ENCODE measurements at regions not wholly inside any gene's neighbourhood (a gene's known extent, or its start where the extent isn't known, plus 50 kb on each side); places are given as distances from the start of the nearest gene placed in this dataset.

GRCh38 chr12:45536284-45536683 is 193.2 kb upstream of the ARID2 start:
- H3K36me3 ChIP-seq = no peaks in the 10 kb centered on the region
- DNase-seq = no peak
- no peak overlapping the region for H3K27ac ChIP-seq
- H3K4me1 ChIP-seq = peaks cover 12% of the 10 kb centered on the region
- H3K9me3 ChIP-seq (replicated peaks) = peaks cover 6% of the 10 kb centered on the region; the same call in 1 of the 2 replicates
- no peak overlapping the region for H3K4me3 ChIP-seq
- H3K27me3 ChIP-seq = no peaks in the 10 kb centered on the region

- peak; percentile 20 to 73 for DNase-seq
- peaks cover 13% of the 10 kb centered on the region for H3K4me1 ChIP-seq
- no peak overlapping the region for H3K4me3 ChIP-seq
- no peaks in the 10 kb centered on the region for H3K9me3 ChIP-seq (replicated peaks)
- peak overlapping the region; percentile 0; the same call in 1 of the 2 replicates for H3K27ac ChIP-seq
- no peaks in the 10 kb centered on the region for H3K27me3 ChIP-seq
- no peaks in the 10 kb centered on the region for H3K36me3 ChIP-seq
Measured at GRCh38 chr12:45540661-45541341, 188.7 kb upstream of the ARID2 start.

- H3K27me3 ChIP-seq = no peaks in the 10 kb centered on the region
- DNase-seq = peak; percentile 66 to 89
- no peak overlapping the region for H3K4me3 ChIP-seq
- H3K4me1 ChIP-seq = peaks cover 13% of the 10 kb centered on the region
- H3K27ac ChIP-seq = no peak overlapping the region
- H3K9me3 ChIP-seq (replicated peaks) = no peaks in the 10 kb centered on the region
- H3K36me3 ChIP-seq = no peaks in the 10 kb centered on the region
Measured at GRCh38 chr12:45543887-45544286, 185.6 kb upstream of the ARID2 start.

GRCh38 chr12:45546545-45546944 is 183.0 kb upstream of the ARID2 start:
- no peak overlapping the region for H3K27ac ChIP-seq
- no peaks in the 10 kb centered on the region; the same call in 1 of the 2 replicates for H3K27me3 ChIP-seq
- H3K4me1 ChIP-seq = no peaks in the 10 kb centered on the region
- H3K4me3 ChIP-seq = no peak overlapping the region
- DNase-seq = no peak
- no peaks in the 10 kb centered on the region for H3K9me3 ChIP-seq (replicated peaks)
- H3K36me3 ChIP-seq = no peaks in the 10 kb centered on the region

GRCh38 chr12:45547132-45547531 is 182.4 kb upstream of the ARID2 start:
- H3K9me3 ChIP-seq (replicated peaks) = no peaks in the 10 kb centered on the region

GRCh38 chr12:45547822-45548221 is 181.7 kb upstream of the ARID2 start:
- Histone ChIP-seq H3K9me3 (replicated peaks) (no peaks in the 10 kb centered on the region), H3K27ac (no peak overlapping the region), H3K4me3 (no peak overlapping the region), H3K27me3 (no peaks in the 10 kb centered on the region; the same call in 1 of the 2 replicates), H3K36me3 (no peaks in the 10 kb centered on the region), H3K4me1 (no peaks in the 10 kb centered on the region)
- DNase-seq = no peak

More at GRCh38 chr12:45547132-45547531, 182.4 kb upstream of the ARID2 start:
- Histone ChIP-seq H3K4me3 (no peak overlapping the region), H3K27me3 (no peaks in the 10 kb centered on the region; the same call in 1 of the 2 replicates), H3K4me1 (no peaks in the 10 kb centered on the region), H3K27ac (no peak overlapping the region), H3K36me3 (no peaks in the 10 kb centered on the region)
- no peak for DNase-seq

GRCh38 chr12:45548426-45548825 is 181.1 kb upstream of the ARID2 start:
- H3K27me3 ChIP-seq = no peaks in the 10 kb centered on the region; the same call in 1 of the 2 replicates
- H3K4me1 ChIP-seq = no peaks in the 10 kb centered on the region
- H3K4me3 ChIP-seq = no peak overlapping the region
- H3K27ac ChIP-seq = no peak overlapping the region
- no peak for DNase-seq
- no peaks in the 10 kb centered on the region for H3K9me3 ChIP-seq (replicated peaks)
- no peaks in the 10 kb centered on the region for H3K36me3 ChIP-seq

GRCh38 chr12:45549337-45549902 is 180.1 kb upstream of the ARID2 start:
- H3K4me3 ChIP-seq = no peak overlapping the region
- no peaks in the 10 kb centered on the region for H3K4me1 ChIP-seq
- H3K9me3 ChIP-seq (replicated peaks) = no peaks in the 10 kb centered on the region
- H3K36me3 ChIP-seq = no peaks in the 10 kb centered on the region
- H3K27me3 ChIP-seq = no peaks in the 10 kb centered on the region; the same call in 1 of the 2 replicates
- DNase-seq = no peak
- H3K27ac ChIP-seq = no peak overlapping the region

GRCh38 chr12:45553204-45553603 is 176.3 kb upstream of the ARID2 start:
- H3K9me3 ChIP-seq (replicated peaks) = no peaks in the 10 kb centered on the region
- no peak overlapping the region for H3K27ac ChIP-seq
- DNase-seq = no peak
- H3K4me1 ChIP-seq = no peaks in the 10 kb centered on the region
- no peaks in the 10 kb centered on the region; the same call in 1 of the 2 replicates for H3K27me3 ChIP-seq
- H3K4me3 ChIP-seq = no peak overlapping the region
- H3K36me3 ChIP-seq = no peaks in the 10 kb centered on the region

GRCh38 chr12:45557016-45557415 is 172.5 kb upstream of the ARID2 start:
- Histone ChIP-seq H3K4me1 (no peaks in the 10 kb centered on the region), H3K27me3 (no peaks in the 10 kb centered on the region), H3K27ac (no peak overlapping the region)

GRCh38 chr12:45558353-45558752 is 171.2 kb upstream of the ARID2 start:
- Histone ChIP-seq H3K9me3 (replicated peaks) (no peaks in the 10 kb centered on the region), H3K27ac (no peak overlapping the region), H3K27me3 (no peaks in the 10 kb centered on the region), H3K4me1 (no peaks in the 10 kb centered on the region), H3K36me3 (no peaks in the 10 kb centered on the region), H3K4me3 (no peak overlapping the region)
- DNase-seq = no peak

More at GRCh38 chr12:45557016-45557415, 172.5 kb upstream of the ARID2 start:
- H3K4me3 ChIP-seq = no peak overlapping the region
- no peaks in the 10 kb centered on the region for H3K9me3 ChIP-seq (replicated peaks)
- H3K36me3 ChIP-seq = no peaks in the 10 kb centered on the region
- DNase-seq = no peak

- no peaks in the 10 kb centered on the region for H3K9me3 ChIP-seq (replicated peaks)
- H3K4me1 ChIP-seq = no peaks in the 10 kb centered on the region
- no peaks in the 10 kb centered on the region for H3K36me3 ChIP-seq
- no peaks in the 10 kb centered on the region for H3K27me3 ChIP-seq
- H3K27ac ChIP-seq = no peak overlapping the region
- no peak for DNase-seq
- H3K4me3 ChIP-seq = no peak overlapping the region
Measured at GRCh38 chr12:45559537-45559936, 170.0 kb upstream of the ARID2 start.

GRCh38 chr12:45560689-45561088 is 168.8 kb upstream of the ARID2 start:
- Histone ChIP-seq H3K27ac (no peak overlapping the region), H3K4me1 (no peaks in the 10 kb centered on the region), H3K9me3 (replicated peaks) (no peaks in the 10 kb centered on the region), H3K27me3 (no peaks in the 10 kb centered on the region), H3K36me3 (no peaks in the 10 kb centered on the region), H3K4me3 (no peak overlapping the region)
- no peak for DNase-seq

- Histone ChIP-seq H3K9me3 (replicated peaks) (no peaks in the 10 kb centered on the region), H3K36me3 (no peaks in the 10 kb centered on the region), H3K4me3 (no peak overlapping the region), H3K27ac (no peak overlapping the region), H3K4me1 (no peaks in the 10 kb centered on the region), H3K27me3 (no peaks in the 10 kb centered on the region)
- DNase-seq = no peak
Measured at GRCh38 chr12:45561488-45561887, 168.0 kb upstream of the ARID2 start.

- no peak for DNase-seq
- no peaks in the 10 kb centered on the region for H3K9me3 ChIP-seq (replicated peaks)
- H3K27ac ChIP-seq = no peak overlapping the region
- no peak overlapping the region for H3K4me3 ChIP-seq
- H3K36me3 ChIP-seq = no peaks in the 10 kb centered on the region
- no peaks in the 10 kb centered on the region for H3K27me3 ChIP-seq
- no peaks in the 10 kb centered on the region for H3K4me1 ChIP-seq
Measured at GRCh38 chr12:45565590-45565989, 163.9 kb upstream of the ARID2 start.

- H3K4me1 ChIP-seq = no peaks in the 10 kb centered on the region
- H3K9me3 ChIP-seq (replicated peaks) = no peaks in the 10 kb centered on the region
- no peak overlapping the region for H3K27ac ChIP-seq
- DNase-seq = no peak
- no peaks in the 10 kb centered on the region for H3K36me3 ChIP-seq
- no peak overlapping the region for H3K4me3 ChIP-seq
- H3K27me3 ChIP-seq = no peaks in the 10 kb centered on the region
Measured at GRCh38 chr12:45566257-45566656, 163.2 kb upstream of the ARID2 start.

Measured in SJCRH30 (cell line).